Ramos (cell line): ENCODE measurements at regions not wholly inside any gene's neighbourhood (a gene's known extent, or its start where the extent isn't known, plus 50 kb on each side); places are given as distances from the start of the nearest gene placed in this dataset.
"Not testable (repeated sequence)": the region's sequence is repeated elsewhere in the genome, so short reads cannot be mapped to it uniquely, and the experiment has no call there.

ENCODE experiments used
- in situ Hi-C: fragments of 300-500 bp; cut with MboI; formaldehyde crosslinking; loops from one replicate; pipeline ENCODE4 v1.14.3; 2022; ENCODE audit warnings: low sequenced_read_pairs; ENCODE audit not compliant: unreplicated experiment

- in situ Hi-C loops: no loop called here
Observed at GRCh38 chr3:106329521-106329920, 460.7 kb upstream of the CBLB start.

GRCh38 chr3:106331636-106332035 is 462.8 kb upstream of the CBLB start:
- in situ Hi-C loops: no loop called here

- in situ Hi-C loops: no loop called here
Observed at GRCh38 chr3:106332129-106332528, 463.3 kb upstream of the CBLB start.

GRCh38 chr3:106332884-106333283 is 464.1 kb upstream of the CBLB start:
- in situ Hi-C loops: no loop called here

GRCh38 chr3:106333911-106334618 is 465.3 kb upstream of the CBLB start:
- in situ Hi-C loops: no loop called here

GRCh38 chr3:106336619-106337018 is 467.8 kb upstream of the CBLB start:
- in situ Hi-C loops: no loop called here

- in situ Hi-C loops: no loop called here
Observed at GRCh38 chr3:106337116-106337515, 468.3 kb upstream of the CBLB start.

- in situ Hi-C loops: no loop called here
Observed at GRCh38 chr3:106338582-106339214, 469.9 kb upstream of the CBLB start.

GRCh38 chr3:106339551-106339950 is 470.7 kb upstream of the CBLB start:
- in situ Hi-C loops: no loop called here

- in situ Hi-C loops: no loop called here
Observed at GRCh38 chr3:106341087-106341486, 472.3 kb upstream of the CBLB start.

- in situ Hi-C loops: no loop called here
Observed at GRCh38 chr3:106341586-106342162, 472.9 kb upstream of the CBLB start.

- in situ Hi-C loops: no loop called here
Observed at GRCh38 chr3:106342386-106342785, 473.6 kb upstream of the CBLB start.

- in situ Hi-C loops: no loop called here
Observed at GRCh38 chr3:106343811-106344210, 475.0 kb upstream of the CBLB start.

GRCh38 chr3:106345353-106346027 is 476.7 kb upstream of the CBLB start:
- in situ Hi-C loops: no loop called here

- in situ Hi-C loops: no loop called here
Observed at GRCh38 chr3:106347350-106347749, 478.5 kb upstream of the CBLB start.

- in situ Hi-C loops: no loop called here
Observed at GRCh38 chr3:106348139-106348690, 479.4 kb upstream of the CBLB start.

GRCh38 chr3:106349191-106349881 is 480.5 kb upstream of the CBLB start:
- in situ Hi-C loops: no loop called here

- in situ Hi-C loops: no loop called here
Observed at GRCh38 chr3:106355873-106356272, 487.1 kb upstream of the CBLB start.

GRCh38 chr3:106359692-106360091 is 490.9 kb upstream of the CBLB start:
- in situ Hi-C loops: no loop called here

GRCh38 chr3:106360901-106361300 is 492.1 kb upstream of the CBLB start:
- in situ Hi-C loops: not testable (repeated sequence)
